ELF-1 (cell line): ENCODE measurements at regions not wholly inside any gene's neighbourhood (a gene's known extent, or its start where the extent isn't known, plus 50 kb on each side); places are given as distances from the start of the nearest gene placed in this dataset.
"Not testable (repeated sequence)": the region's sequence is repeated elsewhere in the genome, so short reads cannot be mapped to it uniquely, and the experiment has no call there.

Experiments
- DNase-seq: peaks from one replicate; pipeline ENCODE4 v3.0.0-alpha.2; 2016; ENCODE audit warnings: low read depth, low spot score

DNA sequence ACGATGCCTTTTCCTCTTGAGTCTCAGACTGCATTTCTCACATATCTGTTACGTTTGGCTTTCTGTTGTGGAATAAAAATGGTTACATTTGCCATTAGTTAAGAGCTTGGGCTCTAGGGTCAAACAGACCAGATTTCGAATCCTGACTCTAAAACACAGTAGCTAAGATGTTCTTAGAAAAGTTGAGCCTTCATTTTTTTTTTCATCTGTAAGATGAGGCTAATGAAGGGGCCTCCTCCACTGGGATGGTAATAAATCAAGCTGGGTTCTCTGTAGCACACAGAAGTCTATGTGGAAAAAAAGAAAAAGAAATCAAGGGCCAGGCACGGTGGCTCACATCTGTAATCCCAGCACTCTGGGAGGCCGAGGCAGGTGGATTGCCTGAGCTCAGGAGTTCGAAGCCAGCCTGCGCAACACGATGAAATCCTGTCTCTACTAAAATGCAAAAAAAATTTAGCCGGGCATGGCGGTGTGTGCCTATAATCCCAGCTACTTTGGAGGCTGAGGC lies 49.9 kb upstream of the CAPRIN1 start:
- no peak for DNase-seq

DNA sequence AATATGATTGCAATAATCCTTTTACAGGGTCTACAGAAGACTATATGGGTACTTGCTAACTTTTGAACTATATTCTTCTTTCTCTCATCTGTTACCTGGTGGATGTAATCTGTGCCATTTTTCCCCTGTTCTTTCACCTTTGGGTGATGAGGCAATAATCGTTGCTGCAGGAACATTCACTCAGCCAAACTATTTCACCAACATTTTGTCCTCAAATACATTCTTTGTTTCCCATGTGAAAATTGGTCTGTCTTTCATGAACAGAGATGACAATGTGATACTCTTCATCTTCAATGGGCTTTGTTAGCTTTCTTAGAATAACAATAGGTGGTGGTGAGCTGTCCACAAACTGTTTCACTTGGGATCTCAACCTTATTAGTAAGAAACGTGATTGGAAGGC lies 52.1 kb upstream of the CAPRIN1 start:
- DNase-seq = no peak

DNA sequence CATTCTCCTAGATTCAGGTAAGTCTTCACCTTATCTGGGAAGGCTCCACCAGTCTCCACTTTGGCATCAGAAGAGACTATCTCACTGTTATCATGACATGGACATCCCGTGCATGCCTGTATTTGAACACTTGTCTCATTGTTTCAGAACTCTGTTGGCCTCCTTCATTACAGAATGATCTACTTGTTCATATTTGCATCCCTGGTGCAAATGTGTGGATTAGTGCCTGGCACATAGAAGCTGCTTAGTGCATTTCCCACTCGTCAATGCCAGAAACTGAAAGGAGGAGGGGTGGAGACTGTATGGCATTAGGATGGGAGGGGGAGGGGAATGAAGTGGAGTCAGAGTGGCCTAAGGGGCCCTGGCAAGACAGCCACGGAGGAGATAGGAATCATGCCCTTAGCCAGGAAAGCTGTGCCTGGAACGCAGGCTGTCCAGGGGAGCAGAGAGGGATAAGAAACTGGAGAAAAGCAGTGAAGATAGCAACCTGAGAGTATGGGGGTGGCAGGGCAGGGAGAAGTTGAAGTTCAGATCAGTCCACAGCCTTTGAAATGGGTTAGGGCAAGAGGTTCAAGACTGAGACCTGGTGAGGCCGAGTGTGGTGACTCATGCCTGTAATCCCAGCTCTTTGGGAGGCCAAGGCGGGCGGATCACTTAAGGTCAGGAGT lies 53.8 kb upstream of the CAPRIN1 start:
- peak; percentile 72 for DNase-seq

DNA sequence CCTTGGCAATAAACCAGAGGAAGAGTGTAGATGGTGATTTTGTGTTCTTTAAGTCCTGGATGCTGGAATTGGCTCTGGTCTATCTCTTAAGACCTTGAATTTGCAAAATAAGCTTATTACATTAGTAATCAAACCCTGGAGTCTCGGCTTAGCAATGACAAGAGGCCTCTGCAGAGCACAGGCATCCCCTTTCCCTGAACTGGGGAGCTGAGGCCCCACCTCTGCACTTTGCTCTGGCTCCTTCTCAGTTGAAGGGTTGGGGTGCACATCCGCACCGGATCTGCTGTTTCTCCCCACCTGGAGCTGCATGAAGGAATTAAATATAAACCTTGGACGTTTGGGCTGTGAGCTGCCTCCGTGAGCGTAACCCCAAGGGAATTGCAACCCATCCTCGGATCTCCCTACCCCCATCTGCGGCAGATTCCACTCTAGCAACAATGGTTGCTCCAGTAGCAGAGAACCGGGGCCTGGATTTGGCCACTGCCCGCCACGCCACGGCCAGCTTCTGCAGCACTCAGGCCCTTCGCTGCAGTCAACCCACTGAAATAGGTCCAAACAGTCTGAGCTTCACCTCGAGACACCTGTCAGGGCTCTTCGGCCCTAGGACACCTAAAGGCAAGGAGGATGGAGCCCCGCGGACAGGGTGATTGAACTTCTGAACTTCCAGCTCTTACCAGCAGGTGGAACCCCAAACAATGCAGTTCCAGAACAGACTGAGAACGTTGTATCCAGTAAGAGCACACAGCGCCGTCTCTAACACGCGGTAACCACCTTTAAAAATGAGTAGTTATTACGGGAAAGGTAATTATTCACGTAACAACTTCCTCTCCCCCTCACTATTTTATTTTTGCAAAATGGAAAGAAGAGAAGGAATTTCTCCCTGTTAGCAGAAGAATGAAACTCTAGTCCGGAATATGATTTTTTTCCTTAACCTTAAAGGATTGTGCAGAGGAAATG lies 54.8 kb upstream of the CAPRIN1 start:
- DNase-seq = peak; percentile 86

DNA sequence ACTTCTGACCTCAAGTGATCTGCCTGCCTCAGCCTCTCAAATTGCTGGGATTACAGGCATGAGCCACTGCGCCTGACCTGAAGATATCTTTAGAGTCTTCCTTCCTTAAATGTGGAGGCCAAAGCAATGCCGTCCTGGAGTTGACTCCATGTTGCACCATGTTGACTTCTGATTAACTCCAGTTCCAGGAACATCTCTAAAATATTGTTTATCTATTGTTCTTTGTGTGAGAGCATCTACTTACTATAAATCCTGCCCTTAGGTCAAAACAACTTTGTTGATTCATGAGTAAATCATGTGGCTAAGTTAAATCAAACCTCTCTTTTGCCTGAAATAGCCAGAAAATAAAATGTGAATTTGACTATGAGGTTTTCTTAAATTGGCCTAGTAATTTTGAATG lies 56.6 kb upstream of the CAPRIN1 start:
- DNase-seq = no peak

DNA sequence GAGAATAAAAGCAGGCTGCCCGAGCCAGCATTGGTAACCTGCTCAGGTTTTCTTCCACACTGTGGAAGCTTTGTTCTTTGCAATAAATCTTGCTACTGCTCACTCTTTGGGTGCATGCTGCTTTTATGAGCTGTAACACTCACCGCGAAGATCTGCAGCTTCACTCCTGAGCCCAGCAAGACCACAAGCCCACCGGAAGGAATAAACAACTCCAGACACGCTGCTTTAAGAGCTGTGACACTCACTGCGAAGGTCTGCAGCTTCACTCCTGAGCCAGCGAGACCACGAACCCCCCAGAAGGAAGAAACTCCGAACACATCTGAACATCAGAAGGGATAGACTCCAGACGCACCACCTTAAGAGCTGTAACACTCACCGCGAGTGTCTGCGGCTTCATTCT lies 60.4 kb upstream of the CAPRIN1 start:
- DNase-seq = not testable (repeated sequence)

DNA sequence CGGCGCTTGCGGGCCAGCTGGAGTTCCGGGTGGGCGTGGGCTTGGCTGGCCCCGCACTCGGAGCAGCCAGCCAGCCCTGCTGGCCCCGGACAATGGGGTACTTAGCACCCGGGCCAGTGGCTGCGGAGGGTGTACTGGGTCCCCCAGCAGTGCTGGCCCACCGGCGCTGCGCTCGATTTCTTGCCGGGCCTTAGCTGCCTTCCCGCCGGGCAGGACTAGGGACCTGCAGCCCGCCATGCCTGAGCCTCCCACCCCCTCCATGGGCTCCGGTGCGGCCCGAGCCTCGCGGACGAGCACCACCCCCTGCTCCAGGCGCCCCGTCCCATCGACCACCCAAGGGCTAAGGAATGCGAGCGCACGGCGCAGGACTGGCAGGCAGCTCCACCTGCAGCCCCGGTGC lies 61.4 kb upstream of the CAPRIN1 start:
- not testable (repeated sequence) for DNase-seq

DNA sequence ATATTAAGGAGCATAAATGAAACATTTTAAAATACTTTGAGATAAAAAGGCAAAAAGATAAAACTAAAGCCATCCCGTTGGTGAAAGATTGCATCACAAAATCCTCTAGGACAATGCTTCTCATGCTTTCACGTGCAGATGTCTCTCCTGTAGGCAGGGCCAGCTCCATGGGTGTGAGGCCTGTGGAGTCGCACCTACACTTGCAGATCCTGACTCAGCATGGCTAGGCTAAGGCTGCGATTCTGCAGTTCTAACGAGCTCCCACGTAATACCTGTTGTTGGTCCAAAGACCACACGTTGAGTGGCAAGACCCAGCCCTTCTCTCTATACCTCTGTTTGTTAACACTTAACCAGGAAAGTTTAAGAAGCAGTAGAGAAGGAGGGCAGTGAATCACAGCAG lies 62.1 kb upstream of the CAPRIN1 start:
- DNase-seq = no peak

DNA sequence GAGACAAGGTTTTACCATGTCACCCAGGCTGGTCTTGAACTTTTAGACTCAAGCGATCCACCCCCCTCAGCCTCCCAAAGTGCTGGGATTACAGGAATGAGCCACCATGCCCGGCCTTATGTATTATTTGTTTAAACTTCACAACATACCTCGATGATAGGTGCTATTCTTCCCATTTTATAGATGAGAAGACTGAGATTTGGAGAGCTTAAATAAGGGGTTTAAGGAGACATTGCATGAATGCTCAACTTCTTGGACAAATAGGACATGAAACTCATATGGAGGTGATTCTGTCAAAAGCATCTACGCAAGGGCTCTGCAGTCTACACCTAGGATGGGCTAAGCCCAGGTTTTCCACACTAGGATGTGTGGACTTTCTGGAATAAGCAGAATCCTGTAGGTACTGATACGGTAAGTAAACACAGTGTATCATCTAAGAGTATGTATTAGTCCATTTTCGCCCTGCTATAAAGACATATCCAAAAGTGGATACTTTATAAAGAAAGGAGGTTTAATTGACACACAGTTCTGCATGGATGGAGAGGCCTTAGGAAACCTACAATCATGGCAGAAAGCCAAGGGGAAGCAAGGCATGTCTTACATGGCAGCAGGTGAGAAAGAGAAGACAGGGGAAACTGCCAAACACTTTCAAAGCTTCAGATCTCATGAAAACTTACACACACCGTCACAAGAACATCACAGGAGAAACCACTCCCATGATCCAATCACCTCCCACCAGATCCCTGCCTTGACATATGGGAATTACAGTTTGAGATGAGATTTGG lies 62.8 kb upstream of the CAPRIN1 start:
- DNase-seq = no peak

DNA sequence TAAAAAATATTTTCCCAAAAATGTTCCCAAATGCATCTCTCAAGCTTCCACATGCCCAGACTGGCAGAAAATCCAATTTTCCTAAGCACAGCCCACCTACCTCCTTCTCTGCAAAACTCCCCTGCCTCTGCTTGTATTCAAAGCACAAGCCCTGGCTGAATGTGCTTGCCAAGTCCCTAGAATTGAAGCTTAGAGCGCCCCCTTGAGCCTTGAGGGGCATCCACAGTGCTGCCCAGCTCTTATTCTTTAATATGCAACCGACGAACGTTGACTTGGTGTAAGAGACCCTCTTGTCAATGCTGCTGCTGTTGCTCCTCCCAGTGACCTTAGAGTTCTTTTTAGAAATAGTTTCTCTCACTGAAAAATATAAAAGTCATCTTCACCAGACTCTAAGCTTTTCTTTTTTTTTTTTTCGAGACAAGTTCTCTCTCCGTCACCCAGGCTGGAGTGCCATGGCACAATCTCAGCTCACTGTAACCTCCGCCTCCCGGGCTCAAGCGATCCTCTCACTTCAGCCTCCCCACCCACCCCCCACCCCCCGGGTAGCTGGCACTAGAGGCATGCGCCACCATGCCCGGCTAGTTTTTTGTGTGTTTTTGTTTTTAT lies 63.5 kb upstream of the CAPRIN1 start:
- peak; percentile 69 for DNase-seq

DNA sequence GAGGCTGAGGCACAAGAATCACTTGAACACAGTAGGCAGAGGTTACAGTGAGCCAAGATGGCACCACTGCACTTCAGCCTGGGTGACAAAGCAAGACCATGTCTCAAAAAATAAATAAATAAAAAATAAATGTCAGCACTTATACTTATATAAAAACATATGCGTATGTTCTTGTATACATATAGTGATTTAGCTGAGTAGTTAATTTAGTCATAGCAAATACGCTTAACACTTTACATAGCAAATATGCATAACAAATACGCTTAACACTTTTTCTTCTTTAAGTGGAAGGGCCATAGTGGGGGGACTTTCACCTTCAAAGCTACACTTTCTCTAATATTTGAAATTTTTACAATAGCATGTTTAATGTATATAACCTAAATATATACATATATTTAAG lies 64.0 kb upstream of the CAPRIN1 start:
- no peak for DNase-seq

DNA sequence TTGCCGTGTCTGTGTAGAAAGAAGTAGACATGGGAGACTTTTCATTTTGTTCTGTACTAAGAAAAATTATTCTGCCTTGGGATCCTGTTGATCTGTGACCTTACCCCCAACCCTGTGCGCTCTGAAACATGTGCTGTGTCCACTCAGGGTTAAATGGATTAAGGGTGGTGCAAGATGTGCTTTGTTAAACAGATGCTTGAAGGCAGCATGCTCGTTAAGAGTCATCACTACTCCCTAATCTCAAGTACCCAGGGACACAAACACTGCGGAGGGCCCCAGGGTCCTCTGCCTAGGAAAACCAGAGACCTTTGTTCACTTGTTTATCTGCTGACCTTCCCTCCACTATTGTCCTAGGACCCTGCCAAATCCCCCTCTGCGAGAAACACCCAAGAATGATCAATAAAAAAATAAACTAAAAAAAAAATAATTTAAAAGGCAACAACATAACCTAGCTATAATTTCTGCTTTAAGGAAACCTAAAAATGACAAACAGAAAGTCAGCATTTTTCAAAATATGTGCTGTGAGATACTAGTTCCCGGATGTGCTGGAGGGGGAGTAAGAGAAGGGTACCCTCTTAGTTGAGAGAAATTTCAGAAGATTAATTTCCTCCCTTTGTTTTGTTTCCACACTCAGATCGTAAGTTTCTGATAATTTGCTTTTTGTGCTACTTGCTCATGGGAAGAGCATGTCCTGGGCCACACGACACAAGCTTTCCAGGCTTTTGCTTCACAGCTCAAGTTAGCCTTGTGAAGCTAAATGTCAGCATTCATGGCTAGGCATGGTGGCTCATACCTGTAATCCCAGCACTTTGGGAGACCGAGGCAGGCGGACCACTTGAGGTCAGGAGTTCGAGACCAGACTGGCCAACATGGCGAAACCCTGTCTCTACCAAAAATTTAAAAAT lies 64.7 kb upstream of the CAPRIN1 start:
- DNase-seq = not testable (repeated sequence)

DNA sequence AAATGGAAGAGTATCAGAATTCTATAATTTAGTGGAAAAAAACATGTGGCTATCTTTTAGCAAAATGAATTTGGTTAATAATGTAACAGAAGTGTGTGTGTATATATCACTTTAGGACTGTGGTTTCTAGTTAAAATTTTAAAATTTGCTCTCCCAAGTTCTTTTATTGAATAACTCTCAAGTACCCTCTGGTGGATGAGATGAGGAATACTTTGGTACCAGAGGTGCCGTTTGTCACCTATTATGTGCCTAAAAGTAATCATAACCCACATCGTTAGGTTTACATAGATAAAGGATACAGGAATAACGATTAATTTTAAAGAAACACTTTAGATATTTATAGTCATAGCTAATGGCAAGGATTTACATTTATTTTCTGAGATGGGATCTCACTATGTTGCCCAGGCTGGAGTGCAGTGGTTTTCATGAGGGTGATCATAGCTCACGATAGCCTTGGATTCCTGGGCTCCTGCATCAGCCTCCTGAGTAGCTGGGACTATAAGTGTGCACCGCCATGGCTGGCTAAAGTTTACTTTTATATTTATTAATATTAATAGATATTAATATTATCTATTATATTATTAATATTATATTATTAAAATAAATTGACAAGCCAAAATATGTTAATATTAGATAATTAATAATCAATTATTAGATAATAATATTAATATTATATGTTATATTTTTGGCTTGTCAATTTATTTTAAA lies 66.7 kb upstream of the CAPRIN1 start:
- DNase-seq = no peak

DNA sequence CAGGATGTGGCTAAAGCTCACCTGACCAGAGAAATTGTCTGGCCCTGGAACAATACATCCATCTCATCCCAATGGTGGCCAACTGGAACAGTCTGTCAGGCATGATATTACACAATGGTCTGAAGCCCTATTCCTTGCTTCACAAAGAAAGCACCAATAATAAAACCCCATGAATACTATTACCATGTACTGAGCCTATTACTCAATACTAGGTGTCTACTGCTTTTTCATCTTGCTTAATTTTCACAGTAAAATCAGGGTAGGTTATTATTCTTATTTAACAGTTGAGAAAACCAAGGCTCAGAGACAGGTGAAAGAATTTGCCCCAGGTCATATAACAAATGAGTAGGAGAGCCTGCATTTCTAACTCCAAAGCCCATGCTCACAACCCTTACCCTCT lies 68.9 kb upstream of the CAPRIN1 start:
- no peak for DNase-seq

DNA sequence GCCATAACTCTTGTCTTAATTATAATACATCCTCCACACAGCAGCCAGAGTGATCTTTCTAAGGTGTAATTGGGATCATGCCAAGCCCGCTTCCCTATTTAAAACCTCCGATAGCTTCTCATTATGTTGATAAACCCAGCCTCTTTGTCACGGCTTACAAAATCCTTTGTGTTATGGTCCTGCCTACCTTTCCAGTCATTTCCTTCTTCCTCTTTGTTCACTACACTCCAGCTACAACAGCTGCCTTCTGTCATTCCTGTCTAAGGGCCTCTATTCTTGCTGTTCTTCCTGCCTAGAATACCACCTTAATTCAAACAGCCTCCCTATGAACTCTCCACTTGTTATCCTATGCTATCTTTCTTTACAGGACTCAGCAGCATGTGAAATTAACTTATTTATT lies 70.6 kb upstream of the CAPRIN1 start:
- DNase-seq = no peak

DNA sequence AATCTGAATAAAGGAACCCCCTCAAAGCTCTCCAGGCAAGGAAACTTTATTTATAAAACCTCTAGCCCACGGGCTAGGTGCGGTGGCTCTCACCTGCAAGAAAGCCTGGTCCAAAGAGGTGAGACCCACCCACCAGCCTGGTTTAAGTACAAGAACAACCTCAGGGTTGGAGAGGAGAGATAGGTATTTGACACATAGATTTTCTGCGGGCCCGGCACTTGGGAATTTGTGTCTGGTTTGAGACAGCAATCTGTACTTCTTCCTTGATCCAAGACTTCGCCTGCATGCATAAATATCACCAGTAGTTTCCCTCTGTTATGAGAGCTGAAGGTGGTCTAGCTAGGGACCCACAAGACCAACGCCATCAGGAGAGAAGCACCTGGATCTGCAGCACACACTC lies 73.2 kb upstream of the CAPRIN1 start:
- DNase-seq = no peak

DNA sequence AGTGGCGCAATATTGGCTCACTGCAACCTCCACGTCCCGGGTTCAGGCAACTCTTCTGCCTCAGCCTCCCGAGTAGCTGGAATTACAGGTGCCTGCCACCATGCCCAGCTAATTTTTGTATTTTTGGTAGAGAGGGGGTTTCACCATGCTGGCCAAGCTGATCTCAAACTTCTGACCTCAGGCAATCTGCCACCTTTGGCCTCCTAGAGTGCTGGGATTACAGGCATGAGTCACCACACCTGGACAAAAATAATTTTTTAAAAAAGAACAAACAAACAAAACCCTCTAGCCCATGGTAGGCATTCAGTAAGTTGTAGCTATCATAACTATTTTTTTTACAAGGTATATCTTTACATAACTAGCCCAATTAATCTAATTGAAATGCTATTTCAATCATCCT lies 73.9 kb upstream of the CAPRIN1 start:
- no peak for DNase-seq

DNA sequence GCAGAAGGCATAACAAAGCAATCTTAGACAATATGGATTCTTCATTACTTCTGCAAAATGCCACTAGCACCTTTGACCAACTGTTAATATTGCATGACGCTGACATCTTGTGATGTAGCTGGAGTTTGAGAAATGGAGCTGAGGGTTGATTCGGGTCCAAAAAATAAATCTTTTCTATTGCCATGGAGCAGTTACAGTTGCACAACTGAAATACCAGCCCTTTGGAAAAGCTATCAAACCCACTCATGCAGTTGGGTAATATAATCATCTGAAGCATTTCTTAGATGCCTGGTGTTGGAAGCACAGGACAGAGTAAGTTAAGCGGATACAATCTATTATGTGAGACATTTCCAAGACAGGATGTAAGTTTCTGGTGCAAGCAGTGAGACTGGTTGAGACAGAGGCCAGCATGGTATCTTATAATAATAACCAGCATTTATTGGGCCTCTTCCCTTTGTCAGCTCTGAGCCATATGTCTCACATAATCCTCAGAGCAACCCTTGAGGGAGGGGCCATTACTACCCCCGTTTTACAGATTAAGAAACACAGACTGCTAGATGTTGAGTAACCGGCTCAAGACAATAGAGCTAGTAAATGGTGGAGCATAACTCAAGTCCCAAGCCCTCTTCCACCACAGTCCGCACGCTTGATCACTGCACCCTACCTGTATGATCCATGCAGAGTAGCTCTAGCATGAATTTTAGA lies 74.9 kb upstream of the CAPRIN1 start:
- no peak for DNase-seq

DNA sequence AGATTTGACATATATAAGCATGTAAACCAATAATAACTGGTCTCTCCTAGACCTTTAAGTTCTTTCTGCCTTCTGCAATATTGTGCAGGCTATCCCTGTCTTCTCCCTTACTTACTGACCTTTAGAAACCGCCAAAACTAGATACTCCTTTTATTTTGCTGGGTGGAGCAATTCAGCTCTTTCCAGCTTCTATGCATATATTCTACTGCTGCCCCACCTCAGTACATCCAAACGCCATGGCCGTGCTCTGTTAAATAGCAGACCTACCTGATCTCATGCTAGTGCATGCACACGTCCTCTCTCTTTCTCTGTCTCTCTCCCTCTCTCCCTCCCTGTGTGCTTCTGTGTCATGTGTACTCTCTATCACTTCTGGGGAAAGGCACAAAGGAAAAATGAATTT lies 76.7 kb upstream of the CAPRIN1 start:
- no peak for DNase-seq
